Gastroesophageal sphincter (tissue), 3 donors: ENCODE measurements at regions not wholly inside any gene's neighbourhood (a gene's known extent, or its start where the extent isn't known, plus 50 kb on each side); places are given as distances from the start of the nearest gene placed in this dataset.

ENCODE experiments used
- POLR2A ChIP-seq, 2 donors: fragments of 450-650 bp; IDR thresholded peaks; one replicate each; pipeline ENCODE4 v1.6.1; 2017; ENCODE audit warnings: antibody characterized with exemption in 2 of 2, mild to moderate bottlenecking in 2 of 2, moderate library complexity in 1 of 2
- POLR2AphosphoS5 ChIP-seq: sonication (generic); formaldehyde crosslinking; IDR thresholded peaks from one replicate; pipeline ENCODE4 v1.6.1; 2017; ENCODE audit warnings: antibody characterized with exemption
- TF ChIP-seq, protein P1 (sequence below), 4 experiments: fragments of 200-600 bp in 2 of 4; fragments of 450-650 bp in 2 of 4; sonication (generic) in 1 of 4; IDR thresholded peaks; one replicate each; pipeline ENCODE4 v1.5.1; 2017 to 2019; ENCODE audit warnings: antibody characterized with exemption in 4 of 4, mild to moderate bottlenecking in 2 of 4, moderate library complexity in 2 of 4

DNA sequence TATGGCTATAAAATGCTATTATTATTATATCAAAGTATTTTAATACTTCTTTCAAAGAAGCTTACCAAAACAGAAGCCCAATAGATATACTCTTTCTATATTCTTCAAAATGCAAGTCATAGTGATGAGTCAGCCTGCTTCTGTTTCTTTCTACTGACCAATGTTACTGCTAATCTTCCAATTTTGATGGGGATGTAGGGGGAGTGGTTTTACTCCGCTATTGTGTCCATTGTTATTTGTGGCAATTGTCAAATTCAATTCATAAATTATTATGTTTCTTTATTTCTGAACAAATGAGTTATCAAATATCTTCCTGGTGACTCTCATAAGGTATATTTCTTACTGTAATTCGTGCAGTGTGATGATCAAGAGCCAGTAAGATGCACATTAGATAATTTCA is 221.5 kb upstream of the DEFB112 start:
- TF ChIP-seq, protein P1, sequence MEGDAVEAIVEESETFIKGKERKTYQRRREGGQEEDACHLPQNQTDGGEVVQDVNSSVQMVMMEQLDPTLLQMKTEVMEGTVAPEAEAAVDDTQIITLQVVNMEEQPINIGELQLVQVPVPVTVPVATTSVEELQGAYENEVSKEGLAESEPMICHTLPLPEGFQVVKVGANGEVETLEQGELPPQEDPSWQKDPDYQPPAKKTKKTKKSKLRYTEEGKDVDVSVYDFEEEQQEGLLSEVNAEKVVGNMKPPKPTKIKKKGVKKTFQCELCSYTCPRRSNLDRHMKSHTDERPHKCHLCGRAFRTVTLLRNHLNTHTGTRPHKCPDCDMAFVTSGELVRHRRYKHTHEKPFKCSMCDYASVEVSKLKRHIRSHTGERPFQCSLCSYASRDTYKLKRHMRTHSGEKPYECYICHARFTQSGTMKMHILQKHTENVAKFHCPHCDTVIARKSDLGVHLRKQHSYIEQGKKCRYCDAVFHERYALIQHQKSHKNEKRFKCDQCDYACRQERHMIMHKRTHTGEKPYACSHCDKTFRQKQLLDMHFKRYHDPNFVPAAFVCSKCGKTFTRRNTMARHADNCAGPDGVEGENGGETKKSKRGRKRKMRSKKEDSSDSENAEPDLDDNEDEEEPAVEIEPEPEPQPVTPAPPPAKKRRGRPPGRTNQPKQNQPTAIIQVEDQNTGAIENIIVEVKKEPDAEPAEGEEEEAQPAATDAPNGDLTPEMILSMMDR (IDR thresholded peaks at IDR 0.05): no peak
- TF ChIP-seq POLR2AphosphoS5 (no peak), POLR2A (IDR thresholded peaks at IDR 0.05) (no peak)
